Epithelial cell of esophagus (primary cell): ENCODE measurements at regions not wholly inside any gene's neighbourhood (a gene's known extent, or its start where the extent isn't known, plus 50 kb on each side); places are given as distances from the start of the nearest gene placed in this dataset.
A peak's percentile ranks its signal among the peaks of the same experiment; 100 is the strongest.

Experiments
- DNase-seq: peaks from one replicate; pipeline ENCODE4 v3.0.0; 2010; ENCODE audit warnings: low read depth
- H3K4me3 ChIP-seq: 2 replicates; pipeline ENCODE4 v1.5.1; 2011; ENCODE audit warnings: mild to moderate bottlenecking, low read length, control low read depth
- TF ChIP-seq, protein P1 (sequence below): IDR thresholded peaks from 2 replicates; pipeline ENCODE4 v1.5.1; 2011; ENCODE audit warnings: low read depth, mild to moderate bottlenecking, low read length, control low read depth, inconsistent platforms; ENCODE audit not compliant: insufficient read depth; ENCODE audit errors: missing control alignments

DNA sequence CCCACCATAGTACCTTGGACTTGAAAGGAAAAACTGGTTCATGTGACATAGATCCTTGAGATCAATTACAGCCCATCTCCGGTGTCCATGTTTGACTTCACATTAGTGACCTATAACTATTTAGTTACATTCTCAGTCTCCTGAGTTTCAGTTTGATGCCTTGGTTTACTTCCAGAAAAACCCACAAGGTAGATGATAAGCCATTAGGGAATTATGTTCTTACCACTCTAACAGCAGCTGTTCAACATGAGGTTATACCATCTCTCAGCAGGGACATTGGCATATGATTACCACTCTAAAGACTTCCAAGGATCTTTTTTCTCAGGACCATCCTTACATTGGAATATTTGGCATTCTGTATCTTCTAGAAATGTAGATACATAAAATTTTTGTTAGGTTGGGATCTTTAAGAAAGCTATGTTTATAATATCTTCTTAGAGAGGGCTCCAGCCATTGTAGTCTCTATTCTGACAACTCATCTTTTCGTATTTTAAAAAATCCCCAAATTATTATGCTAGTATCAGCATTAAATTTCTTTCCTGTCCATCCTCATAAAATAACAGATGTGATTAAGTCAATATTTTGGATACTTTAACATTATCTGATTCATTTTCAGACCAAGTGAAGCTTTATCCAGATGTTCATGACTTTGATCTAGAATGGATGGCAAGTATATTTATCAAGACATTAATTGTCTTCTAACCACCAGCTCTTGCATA lies 258.9 kb downstream of the RDH14 start:
- DNase-seq, result no peak
- H3K4me3 ChIP-seq, result no peak overlapping the region
- TF ChIP-seq, protein P1, sequence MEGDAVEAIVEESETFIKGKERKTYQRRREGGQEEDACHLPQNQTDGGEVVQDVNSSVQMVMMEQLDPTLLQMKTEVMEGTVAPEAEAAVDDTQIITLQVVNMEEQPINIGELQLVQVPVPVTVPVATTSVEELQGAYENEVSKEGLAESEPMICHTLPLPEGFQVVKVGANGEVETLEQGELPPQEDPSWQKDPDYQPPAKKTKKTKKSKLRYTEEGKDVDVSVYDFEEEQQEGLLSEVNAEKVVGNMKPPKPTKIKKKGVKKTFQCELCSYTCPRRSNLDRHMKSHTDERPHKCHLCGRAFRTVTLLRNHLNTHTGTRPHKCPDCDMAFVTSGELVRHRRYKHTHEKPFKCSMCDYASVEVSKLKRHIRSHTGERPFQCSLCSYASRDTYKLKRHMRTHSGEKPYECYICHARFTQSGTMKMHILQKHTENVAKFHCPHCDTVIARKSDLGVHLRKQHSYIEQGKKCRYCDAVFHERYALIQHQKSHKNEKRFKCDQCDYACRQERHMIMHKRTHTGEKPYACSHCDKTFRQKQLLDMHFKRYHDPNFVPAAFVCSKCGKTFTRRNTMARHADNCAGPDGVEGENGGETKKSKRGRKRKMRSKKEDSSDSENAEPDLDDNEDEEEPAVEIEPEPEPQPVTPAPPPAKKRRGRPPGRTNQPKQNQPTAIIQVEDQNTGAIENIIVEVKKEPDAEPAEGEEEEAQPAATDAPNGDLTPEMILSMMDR, result no peak

DNA sequence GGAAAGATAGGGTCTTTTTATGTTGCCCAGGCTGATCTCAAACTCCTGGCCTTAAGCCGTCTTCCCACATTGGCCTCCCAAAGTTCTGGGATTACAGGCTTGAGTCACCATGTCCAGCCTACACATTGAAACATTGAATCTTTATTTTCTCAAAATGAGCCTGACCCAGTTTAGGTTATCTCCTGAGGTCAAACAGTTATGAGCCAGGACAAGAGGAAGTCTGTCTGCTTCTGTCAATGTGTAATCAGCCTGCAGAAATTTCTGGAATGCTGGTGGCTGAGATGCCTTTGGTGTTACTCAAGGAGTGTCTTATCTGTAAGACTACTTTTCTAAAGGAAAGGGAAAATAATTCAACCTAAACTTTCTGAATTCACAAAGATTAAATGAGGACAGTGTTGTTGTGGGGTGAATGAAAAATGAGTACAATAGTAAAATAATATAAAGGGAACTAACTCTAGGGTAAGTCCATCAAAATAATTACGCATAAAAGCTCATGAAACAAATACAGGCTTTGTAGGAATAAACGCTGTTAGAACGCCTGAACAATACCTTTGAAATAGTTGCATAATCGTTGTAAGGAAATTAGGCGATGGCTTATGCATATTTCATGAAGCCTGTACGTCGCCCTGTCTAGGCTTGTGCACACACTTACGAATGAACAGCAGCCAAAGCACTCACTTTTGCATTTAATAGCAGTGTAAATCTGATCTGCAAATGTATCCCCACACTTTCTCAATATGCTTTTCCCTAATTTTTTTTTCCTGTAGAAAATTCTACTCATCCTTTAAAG lies 260.8 kb downstream of the RDH14 start:
- H3K4me3 ChIP-seq, result no peak overlapping the region
- peak; percentile 93 for DNase-seq
- TF ChIP-seq, protein P1, result no peak

DNA sequence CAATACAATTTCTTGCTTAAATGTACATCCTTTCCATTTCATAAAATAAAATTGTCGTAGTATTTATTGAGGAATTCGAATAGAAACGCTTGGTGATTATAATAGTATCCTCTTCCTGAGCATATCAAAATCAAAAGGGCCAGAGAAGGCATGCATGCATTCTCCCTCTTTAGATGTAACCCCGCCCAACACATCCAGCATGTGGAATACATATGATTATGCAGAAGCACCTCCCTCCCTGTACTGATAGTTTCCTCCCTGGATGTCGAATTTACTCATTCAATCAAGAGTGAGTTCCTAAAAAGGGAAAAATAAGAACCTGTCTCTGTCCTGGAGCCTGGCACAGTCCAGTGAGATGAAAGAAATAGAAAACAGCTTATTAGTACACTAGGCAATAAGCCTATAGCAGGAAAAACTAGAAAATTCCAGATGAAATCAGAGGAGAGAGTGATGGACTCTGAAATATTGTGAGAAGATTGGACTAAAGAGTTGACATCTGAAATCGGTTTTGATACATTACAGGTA lies 262.9 kb downstream of the RDH14 start:
- no peak for DNase-seq
- TF ChIP-seq, protein P1, result no peak

DNA sequence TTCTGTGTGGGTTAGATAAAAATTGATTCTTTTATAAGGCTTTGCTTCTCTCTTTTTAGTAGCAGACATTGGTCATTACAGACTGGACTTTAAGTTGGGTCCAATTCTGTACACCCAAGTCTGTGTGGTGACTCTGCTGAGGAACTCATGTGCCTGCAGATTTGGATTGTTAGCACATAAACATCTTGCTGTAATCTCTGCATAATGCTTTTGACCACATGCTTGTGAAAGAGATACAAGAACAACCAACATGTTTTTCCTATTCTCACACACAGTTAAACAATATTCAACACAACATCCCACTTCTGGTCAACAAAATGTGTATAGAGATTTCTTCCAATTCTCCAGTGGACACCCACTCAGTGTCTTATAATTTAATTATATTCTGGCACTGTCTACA lies 270.1 kb downstream of the RDH14 start:
- H3K4me3 ChIP-seq, result no peak overlapping the region
- TF ChIP-seq, protein P1, result no peak
- DNase-seq, result no peak

More for the DNA sequence above, 262.9 kb downstream of the RDH14 start:
- no peak overlapping the region for H3K4me3 ChIP-seq

DNA sequence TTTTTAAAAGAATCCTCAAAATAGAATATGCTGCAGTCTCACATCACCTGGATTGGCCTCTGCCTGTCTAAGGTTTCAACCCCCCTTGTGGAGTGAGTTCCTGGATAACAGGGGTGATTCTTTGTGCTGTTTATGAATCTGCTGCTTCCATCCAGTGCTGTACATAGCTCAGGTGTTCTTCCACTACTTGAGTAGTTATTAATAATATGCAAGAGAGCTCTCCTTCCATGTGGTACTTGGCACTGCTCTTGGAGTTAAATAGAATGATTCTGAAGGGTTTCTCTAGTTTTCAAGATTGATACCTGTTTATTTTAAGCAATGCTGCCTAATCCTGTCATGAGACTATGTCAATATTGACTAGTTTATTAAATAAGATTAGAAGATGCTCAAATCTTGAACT lies 273.6 kb downstream of the RDH14 start:
- TF ChIP-seq, protein P1, result no peak
- no peak for DNase-seq
- H3K4me3 ChIP-seq, result no peak overlapping the region

DNA sequence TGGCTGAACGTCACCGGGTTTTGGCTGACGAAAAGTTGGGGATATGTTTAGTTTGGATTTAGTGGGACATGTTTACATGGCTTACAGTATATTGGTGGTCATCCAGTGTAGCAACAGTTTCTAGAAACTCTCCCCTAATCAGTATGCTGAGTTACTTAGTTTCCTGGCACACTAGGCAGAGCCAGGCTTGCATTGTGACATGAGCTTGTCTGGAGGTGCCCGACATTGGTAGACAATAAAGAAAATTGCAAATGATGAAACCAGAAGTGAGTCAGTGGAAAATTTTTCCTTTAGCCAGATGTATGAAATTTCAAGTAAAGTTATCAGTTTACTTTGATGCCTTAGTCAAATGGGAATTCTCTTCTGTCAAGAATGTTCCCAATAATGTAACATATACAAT lies 276.1 kb downstream of the RDH14 start:
- peak; percentile 93 for DNase-seq
- H3K4me3 ChIP-seq, result no peak overlapping the region
- TF ChIP-seq, protein P1, result no peak
